NCI-H1417 treated with DMSO at 0.1 percent for 48 hours (cell line): ENCODE measurements at regions not wholly inside any gene's neighbourhood (a gene's known extent, or its start where the extent isn't known, plus 50 kb on each side); places are given as distances from the start of the nearest gene placed in this dataset.

Experiments used
- DNase-seq: peaks from one replicate; lab custom pipeline; 2025; lab: John Stamatoyannopoulos, UW

GRCh38 chr10:29158066-29158465, 130.8 kb upstream of the LYZL1 start:
- no peak for DNase-seq

- no peak for DNase-seq
These were observed 128.7 kb upstream of the LYZL1 start for GRCh38 chr10:29160150-29160617.

GRCh38 chr10:29163746-29164145, 125.1 kb upstream of the LYZL1 start:
- no peak for DNase-seq

GRCh38 chr10:29166713-29167112, 122.2 kb upstream of the LYZL1 start:
- DNase-seq: no peak

DNA sequence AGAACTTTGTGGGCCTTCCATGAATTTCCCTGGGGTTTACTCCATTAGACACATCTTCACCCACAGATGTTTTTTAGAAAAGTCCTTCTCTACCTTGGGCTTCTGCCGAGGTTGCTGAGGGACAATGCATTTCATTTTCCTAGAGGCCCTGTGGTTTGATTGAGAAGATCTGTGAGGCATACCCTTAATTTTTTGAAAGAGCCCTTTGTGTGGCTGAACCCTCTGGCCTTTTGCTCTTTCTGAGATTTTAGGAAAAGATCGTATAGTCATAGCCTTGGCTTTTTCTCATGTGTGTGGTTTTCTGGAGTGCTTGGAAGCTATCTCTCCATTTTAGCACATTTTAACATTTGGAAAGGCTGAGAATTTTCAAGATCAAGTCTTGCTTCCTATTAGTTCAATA, 119.8 kb upstream of the LYZL1 start:
- DNase-seq: no peak

- DNase-seq: no peak
These were observed 117.2 kb upstream of the LYZL1 start for GRCh38 chr10:29171717-29172116.

DNA sequence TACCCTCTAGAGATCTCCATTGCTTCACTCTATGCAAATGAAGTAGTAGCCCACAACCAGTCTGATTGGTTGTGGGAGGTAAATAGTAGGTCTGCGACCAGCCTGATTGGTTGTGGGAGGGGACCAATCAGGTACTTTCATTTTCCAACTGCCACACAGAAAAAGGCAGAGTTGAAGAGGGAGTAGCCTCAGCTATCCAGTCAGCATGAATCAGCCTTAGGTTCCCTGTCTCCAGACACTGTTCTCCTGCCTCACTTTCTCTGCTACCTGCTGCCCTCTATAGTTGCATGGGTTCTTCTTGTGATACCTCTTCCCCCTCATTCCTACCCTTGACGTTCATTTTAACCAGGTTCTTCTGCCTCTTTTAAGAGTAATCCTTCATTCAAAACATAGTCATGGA, 114.5 kb upstream of the LYZL1 start:
- DNase-seq: no peak

DNA sequence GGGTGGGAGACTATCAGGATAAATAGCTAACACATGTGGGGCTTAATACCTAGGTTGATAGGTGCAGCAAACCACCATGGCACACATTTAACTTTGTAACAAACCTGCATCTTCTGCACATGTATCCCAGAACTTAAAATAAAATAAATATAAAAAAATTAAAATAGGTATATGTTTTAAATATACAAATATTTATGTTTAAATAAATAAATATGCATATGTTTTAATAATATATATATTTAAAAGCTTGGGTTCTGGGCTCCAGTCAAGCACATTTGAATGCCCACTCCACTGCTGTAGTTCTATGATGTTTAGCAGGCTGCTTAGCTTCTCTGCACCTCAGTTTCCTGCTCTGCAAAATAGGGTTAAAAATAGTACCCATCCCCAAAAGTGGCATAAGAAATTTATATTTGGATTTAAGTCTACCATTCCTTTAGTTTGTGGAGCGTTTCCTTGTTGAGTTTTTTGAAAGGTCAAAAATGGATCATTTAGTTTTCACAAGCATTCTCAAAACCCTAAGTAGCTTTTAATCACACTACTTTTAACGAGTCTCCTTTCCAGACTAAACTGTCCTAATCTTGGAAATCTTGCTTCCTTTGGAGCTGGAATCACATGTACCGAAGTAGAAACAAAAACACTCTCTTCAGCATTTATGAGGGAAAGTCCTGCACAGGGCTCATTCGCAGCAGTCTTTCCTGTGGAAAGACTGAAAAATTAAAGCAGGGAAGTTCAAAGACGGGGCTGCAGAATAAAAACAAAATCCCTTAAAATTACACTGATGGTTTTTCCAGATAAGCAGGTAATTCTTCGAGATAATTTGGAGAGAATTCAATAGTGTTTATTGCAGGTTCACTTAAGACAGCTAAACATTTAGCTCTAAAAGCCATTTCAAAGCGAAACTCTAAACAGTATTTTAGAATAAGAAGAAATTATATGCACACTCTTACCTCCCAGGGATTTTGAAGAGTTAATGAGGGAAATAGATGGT, 111.7 kb upstream of the LYZL1 start:
- DNase-seq: no peak

DNA sequence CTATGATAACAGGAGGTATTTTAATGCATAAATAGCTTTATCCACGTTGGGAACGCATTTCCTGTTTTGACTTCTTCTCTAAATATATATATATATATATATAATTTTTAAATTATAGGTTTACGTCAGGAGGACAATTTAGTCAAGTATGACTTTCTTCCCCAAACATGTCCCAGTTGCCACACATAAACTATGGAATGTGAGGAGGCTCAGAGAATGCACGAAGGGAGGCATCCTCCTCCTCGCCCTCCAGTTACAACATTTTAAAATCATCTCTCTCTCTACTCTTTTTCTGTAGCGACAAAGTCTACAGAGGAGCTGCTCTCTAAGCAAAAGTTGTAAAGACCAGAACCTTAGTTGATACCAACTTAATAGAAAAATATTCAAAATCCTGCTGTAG, 106.9 kb upstream of the LYZL1 start:
- no peak for DNase-seq

DNA sequence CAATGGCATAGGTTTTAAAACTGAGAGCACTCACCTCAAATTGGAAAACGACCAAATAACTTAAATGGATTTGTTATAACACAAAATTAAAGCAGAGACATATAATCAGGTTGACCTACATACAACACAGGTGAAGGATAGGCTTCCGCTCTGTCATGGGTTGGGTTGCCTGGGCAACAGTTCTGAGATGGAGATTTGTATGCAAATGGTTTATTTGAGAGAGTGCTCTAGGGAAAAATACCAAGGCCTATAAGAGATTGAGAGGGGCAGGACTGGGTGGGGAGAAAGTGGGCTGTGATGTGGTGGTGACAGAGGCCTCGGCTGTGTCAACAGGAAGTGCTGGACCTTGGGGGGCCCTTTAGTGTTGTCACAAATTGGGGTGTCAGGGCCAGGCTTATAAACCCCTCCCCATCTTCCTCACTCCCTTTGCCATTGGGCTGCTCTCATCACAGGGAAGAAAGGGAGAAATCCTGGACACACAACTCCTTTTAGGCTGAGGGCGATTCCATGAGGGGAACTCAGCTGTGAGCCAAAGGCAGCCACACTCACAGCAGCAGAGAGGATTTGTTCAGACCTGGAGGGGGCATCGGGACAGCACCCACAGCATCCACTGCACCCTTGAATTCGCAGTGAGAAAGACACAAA, 105.4 kb upstream of the LYZL1 start:
- DNase-seq: no peak

DNA sequence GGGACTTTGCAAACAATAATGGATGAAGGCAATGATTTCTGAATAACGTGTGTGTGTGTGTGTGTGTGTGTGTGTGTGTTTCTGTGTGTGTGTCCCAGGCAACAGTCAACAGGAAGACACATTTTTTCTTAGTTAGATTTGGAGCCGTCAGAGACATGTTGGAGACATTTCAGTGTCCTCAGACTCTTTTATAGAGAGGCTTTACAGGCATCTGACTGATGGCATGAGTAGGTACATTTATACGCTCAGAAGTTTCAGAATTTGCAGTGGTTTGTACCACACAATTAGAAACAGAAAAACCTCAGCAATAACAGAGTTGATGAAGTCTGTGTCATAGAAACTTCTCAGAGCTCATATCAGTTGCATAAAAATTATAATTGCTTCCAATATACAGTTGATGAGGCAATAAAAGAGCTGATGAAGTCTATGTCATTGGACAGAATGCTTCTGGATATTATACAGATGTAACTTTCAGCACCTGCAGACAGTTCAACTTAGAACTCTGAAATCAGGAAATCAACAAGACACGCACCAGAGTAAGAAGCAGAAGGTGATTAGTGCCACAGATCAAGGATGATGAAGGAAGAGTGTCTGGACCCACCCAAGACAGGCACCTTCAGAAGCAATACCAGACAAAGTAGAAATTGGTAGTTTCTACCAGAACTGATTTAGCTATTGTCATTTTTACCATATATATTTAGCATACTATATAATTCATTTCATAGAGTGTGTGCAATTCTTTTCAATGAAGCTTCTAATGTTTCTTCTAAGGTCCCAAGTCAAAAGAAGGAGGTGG, 104.5 kb upstream of the LYZL1 start:
- DNase-seq: no peak

DNA sequence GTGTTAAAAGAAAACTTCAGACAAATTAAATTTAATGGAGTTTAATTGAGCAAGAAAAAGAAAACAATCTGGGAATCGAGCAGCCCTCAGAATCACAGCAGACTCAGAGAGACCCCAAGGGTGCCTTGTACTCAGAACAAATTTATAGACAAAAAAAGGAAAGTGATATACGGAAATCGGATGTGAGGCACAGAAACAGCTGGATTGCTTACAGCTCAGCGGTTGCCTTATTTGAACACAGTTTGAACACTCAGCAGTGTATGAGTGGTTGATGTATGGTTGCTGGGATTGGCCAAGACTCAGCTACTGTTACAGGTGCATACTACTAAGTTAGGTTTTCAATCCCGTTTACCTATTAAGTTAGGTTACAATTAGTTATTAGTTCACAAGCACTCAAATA, 103.8 kb upstream of the LYZL1 start:
- DNase-seq: no peak

DNA sequence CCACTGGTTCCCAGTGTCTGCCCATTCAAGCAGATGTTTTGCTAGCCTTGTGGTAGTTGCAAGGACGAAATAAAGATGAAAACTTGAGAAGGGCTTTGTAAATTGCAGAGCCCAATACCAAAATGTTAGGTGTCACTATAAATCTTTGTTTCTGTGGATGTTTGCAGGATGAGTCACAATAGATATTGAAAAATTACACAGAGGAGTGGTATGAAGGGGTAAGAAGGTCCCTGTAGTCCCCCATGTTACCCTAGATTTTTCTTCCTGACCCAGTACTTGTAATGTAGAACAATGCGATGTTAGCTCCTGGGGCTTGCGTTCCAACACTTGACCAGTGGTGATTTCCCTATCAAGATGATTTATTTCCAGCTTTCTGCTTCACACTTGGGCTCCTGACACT, 102.6 kb upstream of the LYZL1 start:
- no peak for DNase-seq

- DNase-seq: no peak
These were observed 99.6 kb upstream of the LYZL1 start for GRCh38 chr10:29189256-29189655.

GRCh38 chr10:29191674-29192073, 97.2 kb upstream of the LYZL1 start:
- DNase-seq: no peak

GRCh38 chr10:29199339-29199738, 89.5 kb upstream of the LYZL1 start:
- no peak for DNase-seq

DNA sequence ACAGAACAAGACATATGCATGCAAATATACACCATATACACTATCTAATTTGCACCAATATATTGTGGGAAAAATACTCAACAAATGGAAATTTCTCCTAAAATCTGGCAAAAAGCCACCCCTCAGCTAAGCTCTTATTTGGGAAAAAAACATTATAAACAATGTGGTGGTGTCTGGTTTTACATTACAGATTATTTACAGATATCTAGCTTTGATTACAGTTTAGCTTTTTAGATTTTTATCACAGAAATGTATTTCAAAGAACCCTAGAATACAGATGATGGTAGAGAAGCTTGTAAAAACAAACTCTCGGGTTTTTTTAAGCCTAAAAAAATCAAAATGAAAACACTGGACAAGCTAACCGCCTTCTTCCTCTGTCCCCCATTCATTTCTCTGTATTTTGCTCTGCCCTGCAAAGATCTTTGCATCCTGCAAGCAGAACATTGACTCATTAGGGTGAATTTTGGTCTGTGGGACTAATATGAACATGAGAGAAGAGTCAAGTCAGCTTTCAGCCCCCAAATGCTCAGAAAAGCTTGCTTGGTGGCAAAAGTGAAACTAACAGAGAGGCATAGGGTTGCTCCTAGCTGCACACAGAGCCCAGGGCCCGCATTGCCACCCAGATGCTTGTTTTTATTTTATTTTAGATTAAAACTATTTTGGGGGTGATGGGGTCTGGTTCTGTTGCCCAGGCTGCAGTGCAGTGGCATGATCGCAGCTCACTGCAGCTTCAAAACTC, 88.8 kb upstream of the LYZL1 start:
- no peak for DNase-seq

GRCh38 chr10:29202386-29202940, 86.4 kb upstream of the LYZL1 start:
- DNase-seq: no peak

- no peak for DNase-seq
These were observed 85.4 kb upstream of the LYZL1 start for GRCh38 chr10:29203432-29203831.

DNA sequence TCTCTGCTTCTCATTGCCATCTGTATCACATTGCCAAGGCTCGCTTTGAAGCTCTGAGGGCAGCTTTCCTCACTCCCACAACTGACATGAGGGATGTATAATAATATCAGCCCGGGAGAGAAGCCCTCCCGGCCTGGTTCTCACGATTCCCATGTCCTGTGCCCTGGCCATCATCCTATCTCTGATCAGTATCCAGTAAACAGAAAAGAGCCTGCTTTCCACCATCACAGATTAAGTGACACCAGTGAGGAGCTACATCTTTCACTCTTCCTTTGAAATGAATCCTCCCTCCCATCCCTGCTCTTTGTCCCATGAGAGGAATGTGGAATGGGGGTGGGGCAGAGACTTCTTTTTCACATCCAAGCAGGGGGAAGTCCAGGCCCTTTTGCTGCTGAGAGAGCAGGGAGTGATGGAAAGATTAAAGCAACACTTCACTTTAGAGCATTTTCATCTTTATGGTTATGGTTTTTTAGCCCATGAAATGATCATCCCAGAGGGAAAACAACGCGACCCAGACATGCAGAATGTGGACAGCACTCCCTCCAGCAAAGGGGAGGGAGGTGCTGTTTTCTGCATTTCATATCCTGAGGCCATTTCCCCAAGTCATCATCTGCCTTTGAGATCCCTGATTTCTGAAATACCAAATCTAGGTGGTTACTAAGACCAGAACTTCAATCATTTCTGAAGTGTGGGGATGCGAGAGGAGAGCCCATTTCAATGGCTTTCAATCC, 84.6 kb upstream of the LYZL1 start:
- no peak for DNase-seq

GRCh38 chr10:29205787-29206186, 83.1 kb upstream of the LYZL1 start:
- DNase-seq: no peak
